ENCODE measurements at regions not wholly inside any gene's neighbourhood (a gene's known extent, or its start where the extent isn't known, plus 50 kb on each side); places are given as distances from the start of the nearest gene placed in this dataset.

- Histone ChIP-seq H3K27me3 (ENCODE audit: insufficient read depth, poor library complexity, severe bottlenecking) (no peaks in the 10 kb centered on the region), H3K4me3 (replicated peaks; ENCODE audit: insufficient read depth, low read length) (no peak overlapping the region), H3K27ac (replicated peaks) (peak overlapping the region; percentile 65)
- TF ChIP-seq CTCF (IDR thresholded peaks at IDR 0.05; ENCODE audit: insufficient read depth, low read length) (no peak), GABPA (IDR thresholded peaks at IDR 0.05; ENCODE audit: low read depth) (0 out of 2 replicates have a peak, but pooled peaks have one; percentile 21), REST (IDR thresholded peaks at IDR 0.05; ENCODE audit: insufficient replicate concordance, low read depth) (peak; percentile 32), POLR2AphosphoS5 (IDR thresholded peaks at IDR 0.05; ENCODE audit: low read depth) (peak; percentile 80), SPI1 (IDR thresholded peaks at IDR 0.05; ENCODE audit: borderline replicate concordance, low read depth) (peak; percentile 87)
- peak; percentile 94 to 97 for DNase-seq (ENCODE audit: low read depth in 1 of 2, low spot score in 1 of 2)
Measured at GRCh38 chr16:19936441-19936840, 51.8 kb upstream of the GPRC5B start.

GRCh38 chr16:19935694-19936093 is 51.0 kb upstream of the GPRC5B start:
- TF ChIP-seq SPI1 (IDR thresholded peaks at IDR 0.05; ENCODE audit: borderline replicate concordance, low read depth) (no peak), CTCF (IDR thresholded peaks at IDR 0.05; ENCODE audit: insufficient read depth, low read length) (no peak), POLR2AphosphoS5 (IDR thresholded peaks at IDR 0.05; ENCODE audit: low read depth) (no peak), REST (IDR thresholded peaks at IDR 0.05; ENCODE audit: insufficient replicate concordance, low read depth) (no peak), GABPA (IDR thresholded peaks at IDR 0.05; ENCODE audit: low read depth) (no peak)
- Histone ChIP-seq H3K4me3 (replicated peaks; ENCODE audit: insufficient read depth, low read length) (no peak overlapping the region), H3K27ac (replicated peaks) (peak overlapping the region; percentile 42), H3K27me3 (ENCODE audit: insufficient read depth, poor library complexity, severe bottlenecking) (no peaks in the 10 kb centered on the region)
- no peak for DNase-seq (ENCODE audit: low read depth in 1 of 2, low spot score in 1 of 2)

Measured in HL-60 (cell line).